H9 (cell line): ENCODE measurements at regions not wholly inside any gene's neighbourhood (a gene's known extent, or its start where the extent isn't known, plus 50 kb on each side); places are given as distances from the start of the nearest gene placed in this dataset.

Source experiments
- DNase-seq: peaks from one replicate; pipeline ENCODE4 v3.0.0-alpha.2; 2017
- H2AFZ ChIP-seq: one replicate; pipeline ENCODE4 v1.6.1; 2013; ENCODE audit warnings: mild to moderate bottlenecking, low read length, control low read depth, moderate library complexity
- H2AK5ac ChIP-seq: 2 replicates; pipeline ENCODE4 v1.6.1; 2013; ENCODE audit warnings: low read length, control low read depth, mixed read lengths; ENCODE audit not compliant: insufficient read length
- H2BK120ac ChIP-seq: one replicate; pipeline ENCODE4 v1.6.1; 2013; ENCODE audit warnings: low read depth, mild to moderate bottlenecking, low read length, control low read depth, inconsistent platforms; ENCODE audit not compliant: poor library complexity, severe bottlenecking
- H2BK12ac ChIP-seq: 2 replicates; pipeline ENCODE4 v1.6.1; 2013; ENCODE audit warnings: low read length, control low read depth, mixed read lengths, low read depth; ENCODE audit not compliant: insufficient read length
- H2BK15ac ChIP-seq: 2 replicates; pipeline ENCODE4 v1.6.1; 2013; ENCODE audit warnings: low read depth, low read length, control low read depth
- H2BK20ac ChIP-seq: one replicate; pipeline ENCODE4 v1.6.1; 2013; ENCODE audit warnings: low read depth, mild to moderate bottlenecking, low read length, control low read depth, inconsistent platforms; ENCODE audit not compliant: poor library complexity, severe bottlenecking
- H2BK5ac ChIP-seq: 2 replicates; pipeline ENCODE4 v1.6.1; 2013; ENCODE audit warnings: low read length, control low read depth, mixed read lengths; ENCODE audit not compliant: insufficient read length
- H3K14ac ChIP-seq: 2 replicates; pipeline ENCODE4 v1.6.1; 2013; ENCODE audit warnings: low read length, control low read depth; ENCODE audit not compliant: insufficient read depth
- H3K18ac ChIP-seq: 2 replicates; pipeline ENCODE4 v1.6.1; 2013; ENCODE audit warnings: low read depth, mild to moderate bottlenecking, mixed read lengths, low read length, control low read depth; ENCODE audit not compliant: insufficient read length
- H3K23ac ChIP-seq: 2 replicates; pipeline ENCODE4 v1.6.1; 2013; ENCODE audit warnings: low read length, control low read depth, mixed read lengths, low read depth; ENCODE audit not compliant: insufficient read length
- H3K23me2 ChIP-seq: 2 replicates; pipeline ENCODE4 v1.6.1; 2013; ENCODE audit warnings: low read depth, mild to moderate bottlenecking, mixed read lengths, low read length, control low read depth; ENCODE audit not compliant: insufficient read length, poor library complexity, severe bottlenecking
- H3K27ac ChIP-seq: 2 replicates; pipeline ENCODE4 v1.5.1; 2013; ENCODE audit warnings: low read length, control low read depth, mixed read lengths, low read depth; ENCODE audit not compliant: insufficient read length
- H3K27me3 ChIP-seq: 2 replicates; pipeline ENCODE4 v1.6.1; 2013; ENCODE audit warnings: low read length, control low read depth, inconsistent platforms; ENCODE audit not compliant: insufficient read depth
- H3K4ac ChIP-seq: 2 replicates; pipeline ENCODE4 v1.6.1; 2013; ENCODE audit warnings: low read depth, mild to moderate bottlenecking, control low read depth, inconsistent platforms, low read length, moderate library complexity
- H3K4me1 ChIP-seq: 2 replicates; pipeline ENCODE4 v1.6.1; 2013; ENCODE audit warnings: low read length, control low read depth, inconsistent platforms; ENCODE audit not compliant: insufficient read depth
- H3K4me2 ChIP-seq: 2 replicates; pipeline ENCODE4 v1.6.1; 2013; ENCODE audit warnings: low read length, control low read depth, mixed read lengths; ENCODE audit not compliant: insufficient read length, insufficient read depth
- H3K56ac ChIP-seq: 2 replicates; pipeline ENCODE4 v1.6.1; 2013; ENCODE audit warnings: low read depth, mild to moderate bottlenecking, mixed read lengths, low read length, control low read depth; ENCODE audit not compliant: insufficient read length
- H3K79me1 ChIP-seq: 2 replicates; pipeline ENCODE4 v1.6.1; 2013; ENCODE audit warnings: low read depth, mild to moderate bottlenecking, moderate library complexity, low read length, control low read depth, inconsistent platforms; ENCODE audit not compliant: insufficient read depth, poor library complexity, severe bottlenecking
- H3K79me2 ChIP-seq: 2 replicates; pipeline ENCODE4 v1.6.1; 2013; ENCODE audit warnings: low read length, control low read depth, inconsistent platforms; ENCODE audit not compliant: insufficient read depth
- H3K9ac ChIP-seq: 2 replicates; pipeline ENCODE4 v1.6.1; 2013; ENCODE audit warnings: low read length, control low read depth, mixed read lengths; ENCODE audit not compliant: insufficient read length; ENCODE audit errors: extremely low read depth
- H3K9me3 ChIP-seq: one replicate; pipeline ENCODE4 v1.6.1; 2013; ENCODE audit warnings: low read depth, low read length, inconsistent platforms; ENCODE audit not compliant: control insufficient read depth
- H3T11ph ChIP-seq: one replicate; pipeline ENCODE4 v1.6.1; 2013; ENCODE audit warnings: mild to moderate bottlenecking, low read length, control low read depth, inconsistent platforms
- H4K20me1 ChIP-seq: one replicate; pipeline ENCODE4 v1.6.1; 2013; ENCODE audit not compliant: control insufficient read depth, insufficient read length, insufficient read depth
- H4K5ac ChIP-seq: 2 replicates; pipeline ENCODE4 v1.6.1; 2013; ENCODE audit warnings: low read depth, mild to moderate bottlenecking, mixed read lengths, low read length, control low read depth; ENCODE audit not compliant: insufficient read length
- H4K8ac ChIP-seq: replicated peaks from 2 replicates; pipeline ENCODE4 v1.6.1; 2013; ENCODE audit warnings: low read length, control low read depth, mixed read lengths, low read depth; ENCODE audit not compliant: insufficient read length
- H4K91ac ChIP-seq: 2 replicates; pipeline ENCODE4 v1.6.1; 2013; ENCODE audit warnings: low read depth, mild to moderate bottlenecking, moderate library complexity, mixed read lengths, low read length, control low read depth; ENCODE audit not compliant: insufficient read length
- H3K27ac Mint-ChIP-seq, 3 experiments: 2 replicates in 2 of 3; 3 replicates in 1 of 3; pipeline ENCODE4 v1.8.0; 2020 to 2021; ENCODE audit warnings: mixed read lengths in 3 of 3, mild to moderate bottlenecking in 1 of 3, moderate library complexity in 1 of 3
- H3K27me3 Mint-ChIP-seq: 2 replicates; pipeline ENCODE4 v1.8.0; 2021; ENCODE audit warnings: low read depth, mild to moderate bottlenecking, moderate library complexity, mixed read lengths
- H3K36me3 Mint-ChIP-seq, 3 experiments: 2 replicates in 2 of 3; 3 replicates in 1 of 3; pipeline ENCODE4 v1.8.0; 2020 to 2021; ENCODE audit warnings: low read depth in 3 of 3, mixed read lengths in 3 of 3; ENCODE audit not compliant: insufficient read depth in 1 of 3
- H3K4me1 Mint-ChIP-seq, 2 experiments: 2 replicates each; pipeline ENCODE4 v1.8.0; 2020; ENCODE audit warnings: mixed read lengths in 2 of 2
- H3K4me3 Mint-ChIP-seq, 2 experiments: 2 replicates in 1 of 2; 3 replicates in 1 of 2; pipeline ENCODE4 v1.8.0; 2020 to 2021; ENCODE audit warnings: mild to moderate bottlenecking in 2 of 2, mixed read lengths in 2 of 2, moderate library complexity in 1 of 2
- H3K9me3 Mint-ChIP-seq, 2 experiments: 2 replicates in 1 of 2; 3 replicates in 1 of 2; pipeline ENCODE4 v1.8.0; 2020; ENCODE audit warnings: mild to moderate bottlenecking in 2 of 2, mixed read lengths in 2 of 2, moderate library complexity in 1 of 2
- CTCF ChIP-seq: fragments of 200-600 bp; sonication (generic); conservative IDR thresholded peaks from 3 replicates; pipeline ENCODE4 v1.8.0; 2021; ENCODE audit warnings: antibody characterized with exemption, mild to moderate bottlenecking
- WGBS: extraction: QIAGEN DNeasy Blood & Tissue Kit; methylation state at CpG from one replicate; pipeline ENCODE4 v1.1.7; 2013; ENCODE audit warnings: missing lambda C conversion rate, low lambda C conversion rate, mixed read lengths; ENCODE audit not compliant: insufficient read length; ENCODE audit errors: extremely low coverage; 5-methylcytosine and 5-hydroxymethylcytosine counted together

- no peaks in the 10 kb centered on the region for H3K36me3 Mint-ChIP-seq
- no peak overlapping the region for H4K5ac ChIP-seq
Measured at GRCh38 chr4:156477636-156478035, 494.0 kb downstream of the PDGFC start.

More at GRCh38 chr4:156477636-156478035, 494.0 kb downstream of the PDGFC start:
- no peak overlapping the region for H3K14ac ChIP-seq
- H3K4me1 ChIP-seq: no peaks in the 10 kb centered on the region
- H3K27me3 ChIP-seq: no peaks in the 10 kb centered on the region
- H2AK5ac ChIP-seq: no peak overlapping the region
- no peak overlapping the region for H2BK120ac ChIP-seq
- H2BK20ac ChIP-seq: no peak overlapping the region
- H3K79me1 ChIP-seq: no peaks in the 10 kb centered on the region
- no peak for TF ChIP-seq CTCF
- no peaks in the 10 kb centered on the region for H3K9me3 ChIP-seq
- H3K27ac Mint-ChIP-seq: no peak overlapping the region
- no peak overlapping the region for H4K8ac ChIP-seq
- no peak overlapping the region for H3K4ac ChIP-seq
- H4K20me1 ChIP-seq: no peaks in the 10 kb centered on the region
- H3K4me3 Mint-ChIP-seq: no peak overlapping the region
- no CpG with 5 or more reads among the region's 2 CpGs for WGBS
- H3K23me2 ChIP-seq: no peaks in the 10 kb centered on the region
- H4K91ac ChIP-seq: no peak overlapping the region
- DNase-seq: no peak
- H2BK5ac ChIP-seq: no peak overlapping the region
- no peaks in the 10 kb centered on the region for H3K9me3 Mint-ChIP-seq
- H3K79me2 ChIP-seq: no peaks in the 10 kb centered on the region
- no peak overlapping the region for H2AFZ ChIP-seq
- H3K4me1 Mint-ChIP-seq: no peaks in the 10 kb centered on the region; a peak in 1 of 4 replicates
- H3T11ph ChIP-seq: no peak overlapping the region
- no peak overlapping the region for H3K27ac ChIP-seq
- no peak overlapping the region for H2BK12ac ChIP-seq
- H3K4me2 ChIP-seq: no peak overlapping the region
- no peaks in the 10 kb centered on the region for H3K27me3 Mint-ChIP-seq
- H3K18ac ChIP-seq: no peak overlapping the region
- no peak overlapping the region for H2BK15ac ChIP-seq
- no peak overlapping the region for H3K23ac ChIP-seq
- no peak overlapping the region for H3K56ac ChIP-seq
- H3K9ac ChIP-seq: no peak overlapping the region
